Adrenal gland (tissue), 9 donors: ENCODE measurements at regions not wholly inside any gene's neighbourhood (a gene's known extent, or its start where the extent isn't known, plus 50 kb on each side); places are given as distances from the start of the nearest gene placed in this dataset.

Experiments
- DNase-seq, 7 donors: peaks; one replicate each; pipeline ENCODE4 v3.0.0-alpha.2; 2019 to 2020
- H3K27ac ChIP-seq, 5 donors: fragments of 200-600 bp; sonication (generic) in 4 of 5; 1 replicate in 3 of 5; 2 replicates in 2 of 5; pipeline versions ENCODE4 v1.5.1 to v1.8.0; 2016 to 2020; ENCODE audit warnings: mild to moderate bottlenecking in 1 of 5
- H3K27me3 ChIP-seq: fragments of 200-600 bp; 2 replicates; pipeline ENCODE4 v1.8.0; 2021
- H3K36me3 ChIP-seq, 2 donors: fragments of 200-600 bp; replicated peaks in 1 of 2; 1 replicate in 1 of 2; 2 replicates in 1 of 2; pipeline versions ENCODE4 v1.5.1 to v1.8.0; 2018 to 2022
- H3K4me1 ChIP-seq, 2 donors: fragments of 200-600 bp; replicated peaks in 1 of 2; 1 replicate in 1 of 2; 2 replicates in 1 of 2; pipeline versions ENCODE4 v1.5.1 to v1.8.0; 2018 to 2021
- H3K4me3 ChIP-seq, 4 donors: fragments of 200-600 bp; sonication (generic) in 3 of 4; one replicate each; pipeline ENCODE4 v1.5.1; 2016 to 2018
- H3K9me3 ChIP-seq, 3 donors: fragments of 200-600 bp; sonication (generic) in 1 of 3; replicated peaks in 1 of 3; 1 replicate in 2 of 3; 2 replicates in 1 of 3; pipeline versions ENCODE4 v1.5.1 to v1.8.0; 2016 to 2021
- POLR2A ChIP-seq, 2 donors: fragments of 450-650 bp; IDR thresholded peaks; one replicate each; pipeline ENCODE4 v1.6.1; 2017; ENCODE audit warnings: antibody characterized with exemption in 2 of 2, mild to moderate bottlenecking in 2 of 2, moderate library complexity in 1 of 2
- WGBS, 4 donors: extraction: QIAGEN DNeasy Blood & Tissue Kit in 2 of 4; methylation state at CpG; one replicate each; pipeline versions ENCODE4 v1.1.5 to v1.1.7; 2013 to 2017; 5-methylcytosine and 5-hydroxymethylcytosine counted together
- intact Hi-C, 2 donors: fragments of 100-400 bp; cut with DNase I; formaldehyde crosslinking; loops; one replicate each; pipeline versions ENCODE4 v1.14.1 to v1.15.0; 2022 to 2023
- TF ChIP-seq, protein P1 (sequence below), 6 experiments: fragments of 450-650 bp in 4 of 6; fragments of 200-600 bp in 2 of 6; sonication (generic) in 1 of 6; IDR thresholded peaks; 1 replicate in 5 of 6; 2 replicates in 1 of 6; pipeline versions ENCODE4 v1.5.1 to v1.8.0; 2016 to 2021; ENCODE audit warnings: antibody characterized with exemption in 6 of 6, mild to moderate bottlenecking in 2 of 6, moderate library complexity in 1 of 6
- donor health status: healthy with polysubstance abuse.
- donor health status: Bipolar disorder and iron deficiency.
- donor health status: DM: yes; HTN: yes; CAD: no.
- donor health status: DM: no; HTN: no; CAD: no.
- donor health status: DM: no; HTN: no; CAD: no.

DNA sequence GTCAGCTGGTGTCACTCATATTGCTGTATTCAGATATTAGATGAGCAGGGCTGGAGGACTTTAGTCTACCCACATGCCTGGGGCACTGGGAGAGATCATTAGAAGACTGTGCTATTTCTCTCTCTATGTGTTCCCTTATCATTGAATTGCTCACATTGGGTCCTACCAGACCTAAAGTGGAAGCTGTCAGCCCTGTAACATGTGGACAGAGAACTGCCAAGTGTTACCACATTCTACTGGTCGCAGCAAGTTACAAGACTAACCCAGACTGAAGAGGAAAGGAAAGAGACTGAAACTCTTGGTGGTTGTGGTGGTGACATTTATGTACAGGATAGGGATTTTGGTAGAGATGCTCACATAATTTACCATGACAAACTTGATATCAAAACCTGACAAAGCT lies 627.1 kb upstream of the FZD8 start:
- intact Hi-C loops: no loop called here
- no peak for TF ChIP-seq POLR2A (IDR thresholded peaks at IDR 0.05)
- TF ChIP-seq, protein P1, sequence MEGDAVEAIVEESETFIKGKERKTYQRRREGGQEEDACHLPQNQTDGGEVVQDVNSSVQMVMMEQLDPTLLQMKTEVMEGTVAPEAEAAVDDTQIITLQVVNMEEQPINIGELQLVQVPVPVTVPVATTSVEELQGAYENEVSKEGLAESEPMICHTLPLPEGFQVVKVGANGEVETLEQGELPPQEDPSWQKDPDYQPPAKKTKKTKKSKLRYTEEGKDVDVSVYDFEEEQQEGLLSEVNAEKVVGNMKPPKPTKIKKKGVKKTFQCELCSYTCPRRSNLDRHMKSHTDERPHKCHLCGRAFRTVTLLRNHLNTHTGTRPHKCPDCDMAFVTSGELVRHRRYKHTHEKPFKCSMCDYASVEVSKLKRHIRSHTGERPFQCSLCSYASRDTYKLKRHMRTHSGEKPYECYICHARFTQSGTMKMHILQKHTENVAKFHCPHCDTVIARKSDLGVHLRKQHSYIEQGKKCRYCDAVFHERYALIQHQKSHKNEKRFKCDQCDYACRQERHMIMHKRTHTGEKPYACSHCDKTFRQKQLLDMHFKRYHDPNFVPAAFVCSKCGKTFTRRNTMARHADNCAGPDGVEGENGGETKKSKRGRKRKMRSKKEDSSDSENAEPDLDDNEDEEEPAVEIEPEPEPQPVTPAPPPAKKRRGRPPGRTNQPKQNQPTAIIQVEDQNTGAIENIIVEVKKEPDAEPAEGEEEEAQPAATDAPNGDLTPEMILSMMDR (IDR thresholded peaks at IDR 0.05): no peak
- Histone ChIP-seq H3K9me3 (no peaks in the 10 kb centered on the region), H3K4me1 (no peaks in the 10 kb centered on the region), H3K27ac (no peak overlapping the region), H3K36me3 (no peaks in the 10 kb centered on the region), H3K27me3 (no peaks in the 10 kb centered on the region), H3K4me3 (no peak overlapping the region)
- DNase-seq: no peak
- 82 to 100% (median 92%) methylated on average over 1 of the region's 1 CpG for WGBS, 4 donors

DNA sequence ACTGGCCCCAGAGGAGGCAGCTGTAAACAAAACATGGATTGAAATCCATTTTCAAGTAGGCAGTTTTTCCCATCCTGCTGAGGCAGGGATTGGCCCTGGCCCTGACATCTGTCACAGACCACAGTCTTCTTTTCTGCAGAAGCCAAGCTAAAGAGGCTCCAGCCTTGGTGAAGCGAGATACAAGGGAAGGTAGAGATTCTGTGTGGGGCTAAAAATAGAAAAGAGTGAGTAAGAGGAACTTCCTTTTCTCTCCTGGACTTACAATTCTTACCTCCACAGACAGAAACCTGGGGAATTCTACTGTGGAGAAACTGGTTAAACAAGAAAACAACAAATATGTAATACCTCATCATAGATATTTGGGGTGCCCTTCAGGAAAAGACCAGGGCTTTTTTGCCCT lies 624.8 kb upstream of the FZD8 start:
- no peak overlapping the region for H3K4me3 ChIP-seq
- TF ChIP-seq, protein P1 (IDR thresholded peaks at IDR 0.05): no peak
- TF ChIP-seq POLR2A (IDR thresholded peaks at IDR 0.05): no peak
- no peaks in the 10 kb centered on the region for H3K9me3 ChIP-seq
- H3K4me1 ChIP-seq: no peaks in the 10 kb centered on the region
- DNase-seq: no peak
- no peaks in the 10 kb centered on the region for H3K36me3 ChIP-seq
- WGBS, 4 donors: 29 to 50% (median 46%) methylated on average over 1 of the region's 1 CpG
- H3K27me3 ChIP-seq: no peaks in the 10 kb centered on the region
- no peak overlapping the region for H3K27ac ChIP-seq
- intact Hi-C loops: no loop called here

DNA sequence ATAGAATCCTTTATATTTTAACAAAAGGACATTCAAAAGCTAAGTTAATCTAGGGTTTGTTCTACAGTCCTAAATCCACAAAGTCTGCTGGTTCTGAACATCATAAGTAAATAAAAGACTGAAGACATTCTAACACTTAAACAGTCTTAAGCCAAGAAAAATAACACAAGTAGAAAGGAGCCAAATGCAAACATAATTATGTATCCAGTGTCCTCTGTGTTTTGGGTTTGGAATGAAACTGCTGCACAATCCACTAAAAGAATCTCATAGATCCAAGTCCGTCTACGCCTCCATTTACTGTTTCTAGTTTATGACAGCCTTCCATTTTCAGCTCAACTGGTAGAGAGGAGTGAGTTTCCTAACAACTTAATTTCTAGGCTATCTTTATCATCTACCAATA lies 623.6 kb upstream of the FZD8 start:
- no peaks in the 10 kb centered on the region for H3K4me1 ChIP-seq
- DNase-seq: no peak
- 53 to 78% (median 72%) methylated on average over 2 of the region's 2 CpGs for WGBS, 4 donors
- H3K36me3 ChIP-seq: no peaks in the 10 kb centered on the region
- TF ChIP-seq POLR2A (IDR thresholded peaks at IDR 0.05): no peak
- TF ChIP-seq, protein P1 (IDR thresholded peaks at IDR 0.05): no peak
- no peaks in the 10 kb centered on the region for H3K9me3 ChIP-seq
- H3K27ac ChIP-seq: no peak overlapping the region
- no peaks in the 10 kb centered on the region for H3K27me3 ChIP-seq
- intact Hi-C loops: no loop called here
- no peak overlapping the region for H3K4me3 ChIP-seq

DNA sequence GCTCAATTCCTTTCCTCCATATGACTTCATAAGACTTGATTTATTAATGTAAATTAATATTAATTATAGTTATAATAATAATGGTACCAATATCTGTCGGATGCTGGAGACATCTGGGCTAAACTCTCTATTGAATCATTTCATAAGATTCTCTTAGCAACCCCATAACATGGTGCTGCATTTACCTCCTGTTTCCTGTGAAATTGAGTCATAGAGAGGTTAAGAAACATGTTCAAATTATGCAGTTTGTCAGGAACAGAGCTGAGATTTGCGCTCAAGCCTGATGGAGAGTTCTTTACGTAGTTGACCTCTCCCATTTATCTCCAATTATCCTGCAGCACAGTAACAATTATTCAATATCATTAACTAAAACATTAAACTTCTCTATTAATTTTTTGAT lies 621.8 kb upstream of the FZD8 start:
- Histone ChIP-seq H3K9me3 (no peaks in the 10 kb centered on the region), H3K4me1 (no peaks in the 10 kb centered on the region), H3K27me3 (no peaks in the 10 kb centered on the region), H3K27ac (no peak overlapping the region), H3K36me3 (no peaks in the 10 kb centered on the region), H3K4me3 (no peak overlapping the region)
- TF ChIP-seq, protein P1 (IDR thresholded peaks at IDR 0.05): no peak
- no peak for TF ChIP-seq POLR2A (IDR thresholded peaks at IDR 0.05)
- DNase-seq: no peak
- intact Hi-C loops: no loop called here
- WGBS, 4 donors: 70 to 93% (median 88%) methylated on average over 3 of the region's 3 CpGs
